ENCODE measurements at regions not wholly inside any gene's neighbourhood (a gene's known extent, or its start where the extent isn't known, plus 50 kb on each side); places are given as distances from the start of the nearest gene placed in this dataset.

DNA sequence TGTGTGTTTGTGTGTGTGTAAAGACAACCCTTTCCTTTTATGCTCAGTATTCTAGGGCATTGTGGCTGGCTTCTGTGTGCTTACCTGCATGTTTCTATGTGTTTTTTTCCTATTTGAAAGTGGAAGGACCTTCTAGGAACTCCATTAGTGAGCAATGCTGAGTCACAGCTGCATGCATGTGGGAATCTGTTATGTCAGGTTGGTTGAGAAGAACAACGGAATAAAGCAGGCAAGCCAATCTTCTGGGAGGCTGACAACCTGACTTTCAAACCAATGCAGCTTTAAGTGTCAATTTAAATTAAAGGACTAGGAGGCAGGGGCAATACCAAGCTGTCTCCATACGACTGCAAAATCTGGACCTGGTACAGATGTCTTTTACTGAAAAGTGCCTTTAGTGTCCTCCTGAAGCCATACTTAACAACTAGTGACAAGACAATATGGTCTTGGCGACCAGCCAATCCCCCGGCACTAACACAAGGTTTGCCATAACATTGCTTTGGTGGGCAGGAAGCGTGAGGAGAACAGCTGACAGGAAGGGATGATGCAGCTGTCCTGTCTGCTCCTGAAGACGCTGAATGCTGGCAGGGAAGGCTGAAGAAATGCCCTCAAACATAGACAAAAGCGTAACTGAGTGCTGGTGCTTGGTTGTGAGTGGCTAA, 514.7 kb upstream of the CDH7 start:
- TF ChIP-seq, protein P1, sequence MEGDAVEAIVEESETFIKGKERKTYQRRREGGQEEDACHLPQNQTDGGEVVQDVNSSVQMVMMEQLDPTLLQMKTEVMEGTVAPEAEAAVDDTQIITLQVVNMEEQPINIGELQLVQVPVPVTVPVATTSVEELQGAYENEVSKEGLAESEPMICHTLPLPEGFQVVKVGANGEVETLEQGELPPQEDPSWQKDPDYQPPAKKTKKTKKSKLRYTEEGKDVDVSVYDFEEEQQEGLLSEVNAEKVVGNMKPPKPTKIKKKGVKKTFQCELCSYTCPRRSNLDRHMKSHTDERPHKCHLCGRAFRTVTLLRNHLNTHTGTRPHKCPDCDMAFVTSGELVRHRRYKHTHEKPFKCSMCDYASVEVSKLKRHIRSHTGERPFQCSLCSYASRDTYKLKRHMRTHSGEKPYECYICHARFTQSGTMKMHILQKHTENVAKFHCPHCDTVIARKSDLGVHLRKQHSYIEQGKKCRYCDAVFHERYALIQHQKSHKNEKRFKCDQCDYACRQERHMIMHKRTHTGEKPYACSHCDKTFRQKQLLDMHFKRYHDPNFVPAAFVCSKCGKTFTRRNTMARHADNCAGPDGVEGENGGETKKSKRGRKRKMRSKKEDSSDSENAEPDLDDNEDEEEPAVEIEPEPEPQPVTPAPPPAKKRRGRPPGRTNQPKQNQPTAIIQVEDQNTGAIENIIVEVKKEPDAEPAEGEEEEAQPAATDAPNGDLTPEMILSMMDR (IDR thresholded peaks at IDR 0.05; ENCODE audit: low read depth, low read length, poor library complexity, severe bottlenecking) = no peak
- no peak for TF ChIP-seq EZH2phosphoT487 (IDR thresholded peaks at IDR 0.05; ENCODE audit: borderline replicate concordance, low read length)
